Upper lobe of left lung (tissue), 4 donors: ENCODE measurements at regions not wholly inside any gene's neighbourhood (a gene's known extent, or its start where the extent isn't known, plus 50 kb on each side); places are given as distances from the start of the nearest gene placed in this dataset.

Source experiments
- EP300 ChIP-seq, 4 donors: sonication (generic); formaldehyde crosslinking; IDR thresholded peaks; one replicate each; pipeline ENCODE4 v1.5.1; 2017; ENCODE audit warnings: antibody characterized with exemption in 4 of 4, control low read depth in 2 of 4
- TF ChIP-seq, protein P1 (sequence below), 6 experiments: fragments of 450-650 bp in 4 of 6; fragments of 200-600 bp in 2 of 6; sonication (generic) in 2 of 6; IDR thresholded peaks; one replicate each; pipeline ENCODE4 v1.5.1; 2016 to 2019; ENCODE audit warnings: antibody characterized with exemption in 6 of 6

DNA sequence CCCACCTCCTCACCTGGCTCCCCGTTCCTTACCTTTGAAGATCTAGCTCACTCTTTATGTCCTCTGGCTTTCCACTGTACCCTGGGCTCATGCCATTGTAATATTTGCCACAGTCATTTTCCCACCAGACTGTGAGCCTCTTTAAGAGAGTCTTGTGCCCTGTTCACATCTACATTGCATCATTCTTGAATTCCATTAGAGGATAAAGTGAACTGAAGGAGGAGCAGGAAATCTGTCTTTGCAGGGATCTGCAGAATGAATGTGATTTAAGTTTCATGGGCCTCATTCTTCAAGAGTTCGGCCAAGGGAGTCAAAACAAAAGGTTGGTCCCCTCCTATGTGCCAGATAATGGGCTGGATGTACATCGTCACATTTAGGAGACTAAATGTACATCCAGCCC lies 272.6 kb upstream of the CITED2 start:
- no peak for TF ChIP-seq EP300 (IDR thresholded peaks at IDR 0.05)
- TF ChIP-seq, protein P1, sequence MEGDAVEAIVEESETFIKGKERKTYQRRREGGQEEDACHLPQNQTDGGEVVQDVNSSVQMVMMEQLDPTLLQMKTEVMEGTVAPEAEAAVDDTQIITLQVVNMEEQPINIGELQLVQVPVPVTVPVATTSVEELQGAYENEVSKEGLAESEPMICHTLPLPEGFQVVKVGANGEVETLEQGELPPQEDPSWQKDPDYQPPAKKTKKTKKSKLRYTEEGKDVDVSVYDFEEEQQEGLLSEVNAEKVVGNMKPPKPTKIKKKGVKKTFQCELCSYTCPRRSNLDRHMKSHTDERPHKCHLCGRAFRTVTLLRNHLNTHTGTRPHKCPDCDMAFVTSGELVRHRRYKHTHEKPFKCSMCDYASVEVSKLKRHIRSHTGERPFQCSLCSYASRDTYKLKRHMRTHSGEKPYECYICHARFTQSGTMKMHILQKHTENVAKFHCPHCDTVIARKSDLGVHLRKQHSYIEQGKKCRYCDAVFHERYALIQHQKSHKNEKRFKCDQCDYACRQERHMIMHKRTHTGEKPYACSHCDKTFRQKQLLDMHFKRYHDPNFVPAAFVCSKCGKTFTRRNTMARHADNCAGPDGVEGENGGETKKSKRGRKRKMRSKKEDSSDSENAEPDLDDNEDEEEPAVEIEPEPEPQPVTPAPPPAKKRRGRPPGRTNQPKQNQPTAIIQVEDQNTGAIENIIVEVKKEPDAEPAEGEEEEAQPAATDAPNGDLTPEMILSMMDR (IDR thresholded peaks at IDR 0.05): no peak
